Thoracic aorta (tissue), 2 donors: ENCODE measurements at regions not wholly inside any gene's neighbourhood (a gene's known extent, or its start where the extent isn't known, plus 50 kb on each side); places are given as distances from the start of the nearest gene placed in this dataset.

Source experiments
- ATAC-seq: fragments of 150-250 bp; one replicate; pipeline ENCODE4 v1.8.0; 2017; ENCODE audit warnings: low read depth; ENCODE audit not compliant: insufficient number of reproducible peaks, low FRiP score
- DNase-seq: peaks from one replicate; pipeline ENCODE4 v3.0.0-alpha.2; 2020; ENCODE audit warnings: low spot score
- H3K27ac ChIP-seq, 2 donors: fragments of 200-600 bp; sonication (generic); 1 replicate in 1 of 2; 2 replicates in 1 of 2; pipeline ENCODE4 v1.5.1; 2016; ENCODE audit warnings: mild to moderate bottlenecking in 2 of 2, moderate library complexity in 2 of 2
- H3K27me3 ChIP-seq: fragments of 200-600 bp; sonication (generic); replicated peaks from 2 replicates; pipeline ENCODE4 v1.6.0; 2016; ENCODE audit warnings: mild to moderate bottlenecking; ENCODE audit not compliant: insufficient read depth
- H3K36me3 ChIP-seq: fragments of 200-600 bp; sonication (generic); one replicate; pipeline ENCODE4 v1.5.1; 2016
- H3K4me1 ChIP-seq, 2 donors: fragments of 200-600 bp; sonication (generic); 1 replicate in 1 of 2; 2 replicates in 1 of 2; pipeline versions ENCODE4 v1.5.1 to v1.6.0; 2016; ENCODE audit warnings: low read depth in 2 of 2, mild to moderate bottlenecking in 1 of 2; ENCODE audit not compliant: control insufficient read depth in 1 of 2
- H3K4me3 ChIP-seq: fragments of 200-600 bp; sonication (generic); 2 replicates; pipeline ENCODE4 v1.5.1; 2016; ENCODE audit warnings: mild to moderate bottlenecking
- H3K9me3 ChIP-seq: fragments of 200-600 bp; sonication (generic); 2 replicates; pipeline ENCODE4 v1.5.1; 2016
- TF ChIP-seq, protein P1 (sequence below): fragments of 200-600 bp; sonication (generic); IDR thresholded peaks from one replicate; pipeline ENCODE4 v1.5.1; 2019; ENCODE audit warnings: antibody characterized with exemption

DNA sequence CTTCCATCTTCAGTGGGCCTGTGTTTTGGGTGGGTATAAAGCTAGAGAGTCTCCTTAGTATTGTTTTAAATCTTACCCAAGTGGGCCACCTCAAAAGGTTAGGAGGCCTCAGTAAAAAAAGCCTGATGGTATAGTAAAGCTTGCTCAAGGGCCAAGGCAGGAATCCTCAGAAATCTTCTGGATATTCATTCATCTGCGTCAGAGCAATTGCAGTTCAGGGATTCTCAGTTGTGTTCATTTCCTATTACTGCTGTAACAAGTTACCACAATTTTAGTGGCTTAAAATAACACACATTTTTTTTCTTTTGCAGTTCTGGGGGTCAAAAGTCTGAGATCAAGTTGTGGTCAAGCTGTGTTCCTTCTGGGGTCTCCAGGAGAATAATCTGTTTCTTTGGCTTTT, 985.5 kb downstream of the TLE4 start:
- Histone ChIP-seq H3K4me3 (no peak overlapping the region), H3K4me1 (peaks cover 9 to 14% of the 10 kb centered on the region in 2 donors), H3K27me3 (no peaks in the 10 kb centered on the region), H3K9me3 (no peaks in the 10 kb centered on the region), H3K36me3 (no peaks in the 10 kb centered on the region), H3K27ac (no peak overlapping the region)
- TF ChIP-seq, protein P1, sequence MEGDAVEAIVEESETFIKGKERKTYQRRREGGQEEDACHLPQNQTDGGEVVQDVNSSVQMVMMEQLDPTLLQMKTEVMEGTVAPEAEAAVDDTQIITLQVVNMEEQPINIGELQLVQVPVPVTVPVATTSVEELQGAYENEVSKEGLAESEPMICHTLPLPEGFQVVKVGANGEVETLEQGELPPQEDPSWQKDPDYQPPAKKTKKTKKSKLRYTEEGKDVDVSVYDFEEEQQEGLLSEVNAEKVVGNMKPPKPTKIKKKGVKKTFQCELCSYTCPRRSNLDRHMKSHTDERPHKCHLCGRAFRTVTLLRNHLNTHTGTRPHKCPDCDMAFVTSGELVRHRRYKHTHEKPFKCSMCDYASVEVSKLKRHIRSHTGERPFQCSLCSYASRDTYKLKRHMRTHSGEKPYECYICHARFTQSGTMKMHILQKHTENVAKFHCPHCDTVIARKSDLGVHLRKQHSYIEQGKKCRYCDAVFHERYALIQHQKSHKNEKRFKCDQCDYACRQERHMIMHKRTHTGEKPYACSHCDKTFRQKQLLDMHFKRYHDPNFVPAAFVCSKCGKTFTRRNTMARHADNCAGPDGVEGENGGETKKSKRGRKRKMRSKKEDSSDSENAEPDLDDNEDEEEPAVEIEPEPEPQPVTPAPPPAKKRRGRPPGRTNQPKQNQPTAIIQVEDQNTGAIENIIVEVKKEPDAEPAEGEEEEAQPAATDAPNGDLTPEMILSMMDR, result no peak
- DNase-seq (no peak), ATAC-seq (no peak)

DNA sequence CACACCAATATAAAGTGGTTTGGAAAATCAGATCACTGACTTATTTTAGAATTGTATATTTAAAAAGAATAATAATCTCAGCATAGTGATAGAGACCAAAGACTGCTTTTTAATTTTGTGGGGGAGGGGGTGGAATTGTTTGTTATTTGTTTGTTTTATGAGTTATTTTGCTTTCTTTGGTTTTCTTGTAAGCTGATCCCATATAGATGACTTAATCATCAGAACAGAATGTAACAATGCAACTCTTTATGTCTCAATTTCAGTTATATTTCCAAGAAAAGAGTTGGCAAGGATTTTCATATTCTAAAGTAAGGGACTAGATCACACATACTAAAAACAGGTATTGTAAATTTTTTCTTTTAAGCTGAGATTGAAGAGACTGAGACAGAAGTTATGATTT, 984.9 kb downstream of the TLE4 start:
- no peaks in the 10 kb centered on the region for H3K9me3 ChIP-seq
- no peak for DNase-seq
- H3K4me1 ChIP-seq, result peaks cover 9 to 14% of the 10 kb centered on the region in 2 donors
- no peaks in the 10 kb centered on the region for H3K27me3 ChIP-seq
- no peak overlapping the region for H3K27ac ChIP-seq
- H3K4me3 ChIP-seq, result no peak overlapping the region
- no peak for ATAC-seq
- no peaks in the 10 kb centered on the region for H3K36me3 ChIP-seq
- TF ChIP-seq, protein P1, result no peak

DNA sequence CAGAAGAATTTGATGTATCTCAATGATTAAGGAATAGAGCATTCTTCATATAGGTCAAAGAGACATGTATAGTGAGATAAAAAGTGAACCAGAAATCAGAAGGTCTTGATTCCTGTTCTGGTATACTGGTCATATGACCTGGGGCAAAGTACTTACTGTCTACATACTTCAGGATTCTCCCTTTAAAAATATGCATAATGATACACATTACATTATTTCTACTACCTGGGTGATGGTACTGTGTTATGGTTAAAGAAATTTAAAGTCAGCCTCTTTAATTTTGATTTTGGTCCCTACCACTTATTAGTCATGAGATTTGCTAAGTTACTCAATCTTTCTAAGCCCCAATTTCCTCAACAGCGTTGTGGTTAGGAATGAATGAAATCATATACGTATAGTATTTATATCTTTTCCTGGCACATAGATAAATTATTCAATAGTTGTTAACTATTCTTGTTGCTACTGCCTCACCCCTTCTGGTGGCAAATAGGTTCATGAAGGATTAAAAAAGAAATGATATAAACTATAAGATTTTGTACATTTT, 984.1 kb downstream of the TLE4 start:
- Histone ChIP-seq H3K4me3 (no peak overlapping the region), H3K9me3 (no peaks in the 10 kb centered on the region), H3K27me3 (no peaks in the 10 kb centered on the region), H3K4me1 (peaks cover 9 to 14% of the 10 kb centered on the region in 2 donors), H3K27ac (no peak overlapping the region), H3K36me3 (no peaks in the 10 kb centered on the region)
- DNase-seq (no peak), ATAC-seq (no peak)
- TF ChIP-seq, protein P1, result no peak

DNA sequence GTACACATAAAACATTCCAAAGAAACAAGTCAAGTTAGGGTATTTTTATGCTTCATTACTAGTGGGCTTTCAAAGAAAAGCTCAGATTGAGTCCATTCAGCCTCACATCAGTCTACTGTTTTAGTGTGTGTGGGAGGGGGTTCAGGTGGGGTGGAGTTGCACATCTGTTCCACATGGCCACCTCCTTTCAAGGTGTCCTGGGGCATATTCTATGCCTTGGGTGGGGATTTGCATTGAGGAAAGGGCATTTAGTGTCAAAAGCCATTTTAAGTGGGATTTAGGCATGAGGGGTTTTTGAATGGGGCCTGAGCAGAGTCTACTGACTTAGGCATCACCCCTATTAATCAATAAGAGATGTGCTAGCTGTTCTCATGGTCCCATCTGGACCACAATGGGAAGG, 983.1 kb downstream of the TLE4 start:
- H3K9me3 ChIP-seq, result no peaks in the 10 kb centered on the region
- DNase-seq, result no peak
- TF ChIP-seq, protein P1, result no peak
- peaks cover 9 to 14% of the 10 kb centered on the region in 2 donors for H3K4me1 ChIP-seq
- H3K27ac ChIP-seq, result no peak overlapping the region
- H3K27me3 ChIP-seq, result no peaks in the 10 kb centered on the region
- H3K4me3 ChIP-seq, result no peak overlapping the region
- no peaks in the 10 kb centered on the region for H3K36me3 ChIP-seq
- ATAC-seq, result no peak

DNA sequence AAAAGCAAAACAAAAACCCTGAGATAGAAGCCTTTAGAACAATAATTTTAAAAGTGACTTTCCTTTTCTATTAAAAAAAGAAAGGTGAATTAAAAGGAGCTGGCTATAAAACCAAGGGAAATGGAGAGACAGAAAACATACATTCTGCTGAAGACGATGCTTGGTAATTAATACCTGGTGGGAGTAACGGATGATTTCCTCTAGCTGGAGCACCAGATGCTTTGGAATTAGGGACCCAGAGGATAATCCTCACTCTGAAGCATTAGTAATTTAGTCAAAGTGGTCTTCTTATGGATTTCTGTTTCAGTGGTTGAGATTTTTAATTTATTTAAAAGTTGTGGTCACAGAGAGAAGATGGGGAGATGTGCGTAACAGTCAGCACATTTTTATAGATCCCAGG, 982.5 kb downstream of the TLE4 start:
- no peaks in the 10 kb centered on the region for H3K27me3 ChIP-seq
- no peaks in the 10 kb centered on the region for H3K36me3 ChIP-seq
- no peak overlapping the region for H3K4me3 ChIP-seq
- no peak overlapping the region for H3K27ac ChIP-seq
- H3K4me1 ChIP-seq, result peaks cover 9 to 14% of the 10 kb centered on the region in 2 donors
- no peaks in the 10 kb centered on the region for H3K9me3 ChIP-seq
- DNase-seq (no peak), ATAC-seq (no peak)
- TF ChIP-seq, protein P1, result no peak
